Panc1 (cell line): ENCODE measurements at regions not wholly inside any gene's neighbourhood (a gene's known extent, or its start where the extent isn't known, plus 50 kb on each side); places are given as distances from the start of the nearest gene placed in this dataset.

ENCODE experiments used
- CTCF ChIP-seq: fragments of 450-650 bp; IDR thresholded peaks from 2 replicates; pipeline ENCODE4 v1.5.1; 2017; ENCODE audit warnings: mild to moderate bottlenecking
- POLR2AphosphoS5 ChIP-seq: IDR thresholded peaks from 2 replicates; pipeline ENCODE4 v1.6.1; 2012; ENCODE audit warnings: mild to moderate bottlenecking, low read depth, low read length, moderate library complexity
- REST ChIP-seq, 2 experiments: IDR thresholded peaks; 2 replicates each; pipeline ENCODE4 v1.6.1; 2011 to 2012; ENCODE audit warnings: low read depth in 2 of 2, control low read depth in 1 of 2, low read length in 1 of 2, mild to moderate bottlenecking in 1 of 2, moderate library complexity in 1 of 2; ENCODE audit not compliant: insufficient read depth in 1 of 2

GRCh38 chr1:219381396-219381795 lies 207.7 kb downstream of the LYPLAL1 start:
- TF ChIP-seq CTCF (no peak), POLR2AphosphoS5 (no peak), REST (IDR thresholded peaks at IDR 0.05; ENCODE audit: insufficient read depth in 1 of 2, low read depth in 2 of 2, low read length in 1 of 2) (no peak)
